DND-41 (cell line): ENCODE measurements at regions not wholly inside any gene's neighbourhood (a gene's known extent, or its start where the extent isn't known, plus 50 kb on each side); places are given as distances from the start of the nearest gene placed in this dataset.

ENCODE experiments used
- CTCF ChIP-seq: IDR thresholded peaks from 2 replicates; pipeline ENCODE4 v1.5.1; 2012; ENCODE audit warnings: borderline replicate concordance, low read length, moderate library complexity, mild to moderate bottlenecking; ENCODE audit not compliant: poor library complexity, severe bottlenecking; ENCODE audit errors: extremely low read depth
- EZH2 ChIP-seq: IDR thresholded peaks from 3 replicates; pipeline ENCODE4 v1.6.1; 2012; ENCODE audit warnings: borderline replicate concordance, low read depth, mild to moderate bottlenecking, moderate library complexity, low read length, inconsistent platforms; ENCODE audit not compliant: severe bottlenecking

- TF ChIP-seq CTCF (no peak), EZH2 (no peak)
These were observed 282.1 kb downstream of the RPS6KC1 start for GRCh38 chr1:213333121-213333520.
